Kidney (tissue), 13 donors: ENCODE measurements at regions not wholly inside any gene's neighbourhood (a gene's known extent, or its start where the extent isn't known, plus 50 kb on each side); places are given as distances from the start of the nearest gene placed in this dataset.
"Not testable (repeated sequence)": the region's sequence is repeated elsewhere in the genome, so short reads cannot be mapped to it uniquely, and the experiment has no call there.

Experiments used
- DNase-seq, 5 donors: peaks; one replicate each; pipeline ENCODE4 v3.0.0-alpha.2; 2013 to 2020
- FAIRE-seq: peaks from 2 replicates; lab custom pipeline; 2012; peaks lifted over from hg19 to GRCh38; lab: Jason Lieb, UNC
- H3K27ac ChIP-seq, 2 donors: one replicate each; pipeline ENCODE4 v1.7.0; 2013; ENCODE audit warnings: low read depth in 2 of 2, low read length in 2 of 2, inconsistent platforms in 1 of 2
- H3K27me3 ChIP-seq: one replicate; pipeline ENCODE4 v1.7.1; 2013; ENCODE audit warnings: low read length, inconsistent platforms; ENCODE audit not compliant: control insufficient read depth, insufficient read depth
- H3K36me3 ChIP-seq, 3 donors: one replicate each; pipeline versions ENCODE4 v1.7.0 to v1.7.1; 2013; ENCODE audit warnings: low read length in 3 of 3, control low read depth in 1 of 3, inconsistent platforms in 1 of 3; ENCODE audit not compliant: insufficient read depth in 3 of 3, control insufficient read depth in 2 of 3
- H3K4me1 ChIP-seq, 3 donors: one replicate each; pipeline versions ENCODE4 v1.7.0 to v1.7.1; 2013; ENCODE audit warnings: low read length in 3 of 3, inconsistent platforms in 1 of 3, low read depth in 1 of 3; ENCODE audit not compliant: control insufficient read depth in 2 of 3, insufficient read depth in 2 of 3
- H3K4me3 ChIP-seq, 3 donors: one replicate each; pipeline versions ENCODE4 v1.7.0 to v1.8.1; 2013; ENCODE audit warnings: low read length in 3 of 3, control low read depth in 1 of 3, inconsistent platforms in 1 of 3
- H3K9ac ChIP-seq, 3 donors: one replicate each; pipeline versions ENCODE4 v1.7.0 to v1.7.1; 2013; ENCODE audit warnings: low read length in 3 of 3, control low read depth in 1 of 3, inconsistent platforms in 1 of 3
- H3K9me3 ChIP-seq, 3 donors: one replicate each; pipeline versions ENCODE4 v1.7.0 to v1.7.1; 2013; ENCODE audit warnings: low read length in 3 of 3, control low read depth in 1 of 3, inconsistent platforms in 1 of 3; ENCODE audit not compliant: control insufficient read depth in 2 of 3, insufficient read depth in 1 of 3
- CTCF ChIP-seq: IDR thresholded peaks from 3 replicates; pipeline ENCODE4 v1.5.1; 2012; ENCODE audit warnings: mild to moderate bottlenecking, moderate library complexity, borderline replicate concordance; ENCODE audit not compliant: insufficient read depth; ENCODE audit errors: extremely low read depth
- intact Hi-C: fragments of 100-400 bp; cut with DNase I; formaldehyde crosslinking; loops from one replicate; pipeline ENCODE4 v1.11.1; 2022
- donor health status: control.
- donor health status: control.
- donor health status: control.
- donor health status: control.
- donor health status: control.
- donor health status: DM: yes; HTN: yes; CAD: no.
- donor health status: Normal renal cell carcinoma (clear cell type).

GRCh38 chr5:36536616-36537005 lies 69.8 kb upstream of the SLC1A3 start:
- no peaks in the 10 kb centered on the region for H3K9me3 ChIP-seq
- no peak overlapping the region for H3K4me3 ChIP-seq
- no peak for FAIRE-seq
- intact Hi-C loops: no loop called here
- no peaks in the 10 kb centered on the region for H3K36me3 ChIP-seq
- no peak overlapping the region for H3K27ac ChIP-seq
- DNase-seq: no peak
- H3K27me3 ChIP-seq: no peaks in the 10 kb centered on the region
- H3K4me1 ChIP-seq: no peaks in the 10 kb centered on the region
- TF ChIP-seq CTCF: no peak
- H3K9ac ChIP-seq: no peak overlapping the region

- no peak for TF ChIP-seq CTCF
Observed at GRCh38 chr5:36537724-36538123, 68.7 kb upstream of the SLC1A3 start.

GRCh38 chr5:36552651-36553393 lies 53.6 kb upstream of the SLC1A3 start:
- H3K27me3 ChIP-seq: no peaks in the 10 kb centered on the region
- no peak for TF ChIP-seq CTCF
- intact Hi-C loops: no loop called here
- FAIRE-seq (no peak), DNase-seq (no peak)
- no peaks in the 10 kb centered on the region for H3K4me1 ChIP-seq
- H3K27ac ChIP-seq: no peak overlapping the region
- no peaks in the 10 kb centered on the region for H3K36me3 ChIP-seq
- no peaks in the 10 kb centered on the region for H3K9me3 ChIP-seq
- no peak overlapping the region for H3K4me3 ChIP-seq
- no peak overlapping the region for H3K9ac ChIP-seq

More at GRCh38 chr5:36537724-36538123, 68.7 kb upstream of the SLC1A3 start:
- Histone ChIP-seq H3K4me3 (no peak overlapping the region), H3K27me3 (no peaks in the 10 kb centered on the region), H3K9ac (no peak overlapping the region), H3K36me3 (no peaks in the 10 kb centered on the region), H3K4me1 (no peaks in the 10 kb centered on the region), H3K9me3 (no peaks in the 10 kb centered on the region), H3K27ac (no peak overlapping the region)
- intact Hi-C loops: no loop called here
- no peak for FAIRE-seq
- DNase-seq: no peak

GRCh38 chr5:36555035-36555434 lies 51.4 kb upstream of the SLC1A3 start:
- H3K4me1 ChIP-seq, H3K9ac ChIP-seq, H3K9me3 ChIP-seq, H3K27ac ChIP-seq, H3K27me3 ChIP-seq, FAIRE-seq, intact Hi-C loops, DNase-seq, H3K36me3 ChIP-seq, H3K4me3 ChIP-seq: not testable (repeated sequence)
